ENCODE measurements at regions not wholly inside any gene's neighbourhood (a gene's known extent, or its start where the extent isn't known, plus 50 kb on each side); places are given as distances from the start of the nearest gene placed in this dataset.

- TF ChIP-seq CTCF (IDR thresholded peaks at IDR 0.05; ENCODE audit: borderline replicate concordance, insufficient read depth, low read depth, low read length), result no peak
- no peak overlapping the region for H3K4me3 ChIP-seq (ENCODE audit: low read depth, low read length)
Observed at GRCh38 chr14:58876608-58877007, 238.8 kb downstream of the DACT1 start.

- no peak overlapping the region for H3K4me3 ChIP-seq (ENCODE audit: low read depth, low read length)
- TF ChIP-seq CTCF (IDR thresholded peaks at IDR 0.05; ENCODE audit: borderline replicate concordance, insufficient read depth, low read depth, low read length), result no peak
Observed at GRCh38 chr14:58878439-58879139, 240.8 kb downstream of the DACT1 start.

GRCh38 chr14:58881433-58881832 lies 243.7 kb downstream of the DACT1 start:
- TF ChIP-seq CTCF (IDR thresholded peaks at IDR 0.05; ENCODE audit: borderline replicate concordance, insufficient read depth, low read depth, low read length), result no peak
- H3K4me3 ChIP-seq (ENCODE audit: low read depth, low read length), result no peak overlapping the region

GRCh38 chr14:58882577-58883018 lies 244.8 kb downstream of the DACT1 start:
- no peak for TF ChIP-seq CTCF (IDR thresholded peaks at IDR 0.05; ENCODE audit: borderline replicate concordance, insufficient read depth, low read depth, low read length)

GRCh38 chr14:58884442-58884841 lies 246.7 kb downstream of the DACT1 start:
- H3K4me3 ChIP-seq (ENCODE audit: low read depth, low read length), result no peak overlapping the region
- TF ChIP-seq CTCF (IDR thresholded peaks at IDR 0.05; ENCODE audit: borderline replicate concordance, insufficient read depth, low read depth, low read length), result no peak

More at GRCh38 chr14:58882577-58883018, 244.8 kb downstream of the DACT1 start:
- no peak overlapping the region for H3K4me3 ChIP-seq (ENCODE audit: low read depth, low read length)

GRCh38 chr14:58887931-58888330 lies 250.2 kb downstream of the DACT1 start:
- no peak for TF ChIP-seq CTCF (IDR thresholded peaks at IDR 0.05; ENCODE audit: borderline replicate concordance, insufficient read depth, low read depth, low read length)
- no peak overlapping the region for H3K4me3 ChIP-seq (ENCODE audit: low read depth, low read length)

- H3K4me3 ChIP-seq (ENCODE audit: low read depth, low read length), result no peak overlapping the region
- no peak for TF ChIP-seq CTCF (IDR thresholded peaks at IDR 0.05; ENCODE audit: borderline replicate concordance, insufficient read depth, low read depth, low read length)
Observed at GRCh38 chr14:58898655-58899316, 261.0 kb downstream of the DACT1 start.

Measured in GM12875 (cell line).